ENCODE measurements at regions not wholly inside any gene's neighbourhood (a gene's known extent, or its start where the extent isn't known, plus 50 kb on each side); places are given as distances from the start of the nearest gene placed in this dataset.
"Not testable (repeated sequence)": the region's sequence is repeated elsewhere in the genome, so short reads cannot be mapped to it uniquely, and the experiment has no call there.

DNA sequence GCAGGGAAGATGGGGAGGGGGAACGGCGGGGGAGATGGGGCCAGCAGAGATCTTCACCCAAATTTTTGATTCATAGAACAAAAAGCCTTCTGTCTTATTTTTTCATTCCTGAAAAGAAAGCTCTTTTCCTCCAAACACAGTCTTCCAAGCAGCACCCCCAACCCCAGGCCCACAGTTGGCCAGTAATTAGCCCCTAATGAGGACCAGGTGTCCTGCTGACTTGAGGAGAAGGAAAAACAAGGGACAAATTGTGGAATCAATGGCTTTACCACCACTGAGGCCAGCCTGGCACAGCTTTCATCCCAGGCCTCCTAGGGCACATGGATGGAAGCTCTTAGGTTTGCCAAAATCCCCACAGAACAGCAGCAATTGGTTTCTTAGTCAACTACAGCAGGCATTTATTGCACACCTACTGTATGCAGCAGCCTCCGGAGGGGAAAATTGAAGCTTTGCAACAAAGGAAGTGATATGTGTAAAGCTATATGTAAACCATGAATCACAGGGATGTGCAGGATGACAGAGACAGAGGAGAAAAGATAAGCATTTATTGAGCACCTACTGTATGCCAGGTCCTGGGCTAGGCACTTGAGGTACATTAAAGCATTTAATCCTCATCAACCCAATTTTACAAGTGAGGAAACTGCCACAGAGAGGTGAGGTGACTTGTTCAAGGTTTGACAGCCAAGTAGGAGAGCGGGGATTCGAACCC lies 199.5 kb downstream of the TBC1D2B start:
- no peak overlapping the region for H3K4me3 ChIP-seq (ENCODE audit: low read length)
- no peak for TF ChIP-seq ZNF274 (IDR thresholded peaks at IDR 0.05; ENCODE audit: low read depth, low read length)

DNA sequence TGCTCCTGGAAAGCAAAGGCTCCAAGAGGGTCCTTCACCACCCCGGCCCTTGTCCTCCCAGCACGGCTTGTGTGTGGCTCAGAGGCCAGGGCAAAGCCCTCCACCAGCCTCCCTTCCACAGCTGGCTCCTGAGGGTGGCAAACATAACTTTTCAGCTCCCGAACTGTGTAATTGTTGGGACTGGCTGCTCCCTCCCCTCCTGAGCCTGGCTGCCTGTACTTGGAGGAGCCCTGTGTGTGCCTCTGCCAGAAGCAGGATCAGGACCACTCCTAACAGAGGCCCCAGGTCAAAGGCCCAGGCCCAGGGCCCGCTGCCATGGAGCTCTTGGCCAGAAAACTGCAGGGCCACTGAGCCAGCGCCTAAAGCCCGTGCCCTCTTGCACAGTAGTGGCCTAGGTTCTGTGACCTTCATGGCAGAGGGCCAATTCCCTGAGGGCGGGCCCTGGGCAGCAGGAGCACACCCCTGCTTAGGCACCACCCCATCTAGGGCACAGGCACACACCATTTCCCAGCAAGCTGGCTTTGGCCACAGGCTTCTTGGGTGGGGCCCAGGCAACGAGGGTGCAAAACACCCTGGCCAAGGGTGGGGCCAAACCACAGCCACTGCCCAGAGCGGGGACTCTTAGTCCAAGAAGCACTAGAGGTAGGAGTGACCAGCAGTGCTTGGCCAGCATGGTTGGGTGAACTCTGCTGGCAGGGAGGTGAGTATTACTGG lies 201.2 kb downstream of the TBC1D2B start:
- H3K4me3 ChIP-seq (ENCODE audit: low read length), result not testable (repeated sequence)

DNA sequence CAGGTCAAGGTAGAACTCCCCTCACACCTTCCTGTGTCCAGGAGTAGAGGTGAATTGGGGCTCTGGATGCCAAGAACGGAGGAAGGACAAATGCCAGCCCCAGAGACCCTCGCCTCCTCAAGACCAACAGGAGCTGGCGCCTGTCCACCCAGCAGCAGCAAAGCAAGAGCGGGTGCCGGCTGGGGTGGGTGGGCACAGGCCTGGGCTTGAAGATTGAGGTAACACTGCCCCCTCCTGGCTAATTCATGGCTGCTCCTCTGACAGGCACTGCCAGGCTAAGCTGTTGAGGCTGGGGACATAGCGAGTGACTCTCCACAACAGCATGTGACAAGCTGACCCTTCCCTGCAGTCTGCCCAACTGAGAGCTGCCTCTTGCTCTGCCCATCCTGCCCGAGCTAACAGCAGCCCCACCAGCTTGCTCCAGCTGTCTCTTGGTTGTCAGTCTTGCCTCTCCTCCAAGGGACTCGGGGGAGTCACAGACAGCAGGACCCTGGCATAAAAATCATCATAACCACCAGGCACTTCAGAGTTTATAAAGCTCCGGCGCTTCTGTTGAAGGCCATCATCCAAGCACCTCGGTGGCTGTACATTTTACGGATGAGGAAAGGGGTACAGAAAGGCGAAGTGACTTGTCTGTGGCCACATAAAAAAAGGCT lies 202.3 kb downstream of the TBC1D2B start:
- not testable (repeated sequence) for H3K4me3 ChIP-seq (ENCODE audit: low read length)

DNA sequence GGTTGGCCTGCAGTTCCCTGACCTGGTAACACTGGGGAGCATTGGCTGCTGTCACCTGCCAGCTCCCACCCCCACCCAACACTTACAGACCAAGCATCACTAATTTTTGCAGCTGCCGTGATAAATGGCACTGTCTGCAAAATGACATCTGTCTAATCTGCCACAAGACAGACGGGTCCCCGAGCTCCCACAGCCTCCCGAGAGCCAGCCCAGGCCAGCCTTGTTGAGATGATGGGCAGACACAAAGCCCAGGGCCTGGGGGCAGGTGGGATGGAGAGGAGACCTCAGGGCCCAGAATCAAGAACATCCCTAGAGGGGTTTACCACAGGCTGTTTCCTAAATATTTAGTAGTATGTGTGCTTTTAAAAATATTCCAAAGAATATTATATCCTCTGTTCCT lies 203.4 kb downstream of the TBC1D2B start:
- H3K4me3 ChIP-seq (ENCODE audit: low read length), result no peak overlapping the region
- TF ChIP-seq ZNF274 (IDR thresholded peaks at IDR 0.05; ENCODE audit: low read depth, low read length), result no peak

DNA sequence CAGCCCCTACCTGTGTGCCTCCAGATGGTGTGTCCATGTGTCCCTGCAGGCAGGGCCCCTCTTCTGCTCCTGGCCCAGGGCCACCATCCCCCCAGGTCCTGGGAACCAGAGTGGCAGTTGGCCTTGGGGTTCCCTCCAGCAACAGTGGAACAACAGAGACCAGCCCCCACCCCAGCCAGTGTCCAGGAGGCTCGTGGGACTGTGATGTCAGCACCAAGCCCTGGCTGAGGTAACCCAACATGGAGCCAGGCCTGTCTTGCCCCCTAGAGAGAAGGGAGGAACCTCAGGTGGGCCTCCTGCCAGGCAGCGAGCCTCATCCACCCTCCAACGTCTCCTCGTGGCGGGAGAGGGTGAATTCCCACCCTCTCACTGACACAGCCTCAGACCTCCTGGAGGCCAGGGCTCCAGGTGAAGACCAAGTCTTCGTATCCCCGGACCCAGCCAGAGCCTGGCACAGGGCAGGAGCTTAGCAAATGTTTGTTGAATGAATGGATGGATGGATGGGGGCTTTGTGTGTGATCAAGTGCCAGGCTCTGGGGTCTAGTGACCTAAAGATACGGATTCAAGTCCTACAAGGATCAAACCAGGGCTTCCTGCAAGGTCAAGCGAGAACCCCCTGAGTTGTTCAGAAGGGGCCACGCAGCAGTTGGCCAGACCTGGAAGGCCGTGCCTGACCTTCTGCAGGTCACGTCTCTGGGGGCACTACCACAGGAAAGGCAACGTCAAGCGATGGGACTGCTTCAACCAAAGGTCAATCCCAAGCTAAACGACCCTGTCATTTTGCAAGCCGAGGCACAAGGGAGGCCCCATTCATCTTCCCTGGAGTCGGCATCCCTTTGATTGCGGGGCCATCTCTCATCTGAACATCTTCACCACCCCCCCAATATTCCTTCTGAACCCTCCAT lies 204.7 kb downstream of the TBC1D2B start:
- H3K4me3 ChIP-seq (ENCODE audit: low read length), result not testable (repeated sequence)

DNA sequence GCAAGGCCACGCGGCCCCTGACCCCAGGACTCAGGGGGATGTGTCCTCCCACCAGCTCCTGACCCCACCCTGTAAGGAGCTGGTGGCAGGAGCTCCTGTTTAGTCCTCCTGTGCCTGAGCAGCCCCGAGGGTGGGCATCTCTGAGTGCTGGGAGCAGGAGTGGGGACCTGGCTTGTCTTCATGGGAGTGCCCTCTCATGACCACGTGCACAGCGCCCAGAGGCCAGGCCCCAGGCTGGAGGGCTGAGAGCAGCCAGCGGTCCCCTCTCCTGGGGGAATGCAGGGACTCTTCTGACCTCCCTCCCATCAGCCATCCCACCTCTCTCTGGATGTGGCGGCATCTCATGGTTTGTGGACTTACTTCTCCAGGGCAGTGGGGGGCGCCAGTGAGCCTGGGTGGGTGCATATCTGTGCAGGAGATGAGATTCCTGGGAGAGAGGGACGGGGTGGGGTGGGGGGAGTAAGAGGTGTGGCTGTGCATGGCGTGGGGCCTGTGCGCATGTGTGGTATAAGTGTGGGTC lies 205.6 kb downstream of the TBC1D2B start:
- no peak for TF ChIP-seq ZNF274 (IDR thresholded peaks at IDR 0.05; ENCODE audit: low read depth, low read length)

DNA sequence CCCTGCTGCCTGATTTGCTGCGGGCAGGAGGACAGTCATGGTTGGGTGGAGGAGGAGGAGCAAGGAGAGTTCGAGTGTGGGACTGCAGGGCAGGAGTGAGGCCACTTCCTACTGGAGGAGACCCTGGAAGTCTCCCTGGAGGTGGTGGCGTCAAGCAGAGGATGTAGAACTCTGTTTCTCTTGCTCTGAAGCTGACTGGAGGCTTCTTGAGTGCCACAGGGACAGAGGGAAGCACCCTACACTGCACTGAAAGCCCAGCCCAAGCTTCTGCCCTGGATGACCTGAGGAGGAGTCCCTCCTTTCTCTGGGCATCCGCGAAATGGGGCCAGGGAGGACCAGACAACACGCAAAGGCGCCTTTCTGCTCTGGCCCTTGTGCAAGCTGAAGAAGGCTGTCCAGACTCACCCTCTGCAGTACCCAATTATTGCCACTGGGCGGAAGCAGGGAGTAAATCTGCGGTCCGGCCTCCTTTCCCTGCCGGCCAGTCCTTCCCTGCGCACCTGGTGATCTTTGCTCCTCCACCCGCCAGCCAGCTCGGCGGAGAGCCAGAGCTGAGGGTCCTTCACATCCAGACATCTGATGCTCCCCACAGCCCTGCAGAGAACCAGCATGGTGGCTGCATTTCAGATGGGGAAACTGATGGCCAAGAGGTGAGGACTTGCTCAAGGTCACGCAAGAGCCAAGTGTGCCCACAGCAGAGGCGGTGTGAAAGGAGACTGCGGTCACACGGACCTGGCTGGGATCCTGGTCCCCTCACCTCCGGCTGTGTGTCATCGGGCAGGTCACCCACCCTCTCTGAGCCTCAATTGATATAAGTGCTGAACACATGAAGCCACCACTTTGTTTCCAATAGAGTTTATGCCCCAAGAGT lies 207.1 kb downstream of the TBC1D2B start:
- H3K4me3 ChIP-seq (ENCODE audit: low read length), result no peak overlapping the region
- no peak for TF ChIP-seq ZNF274 (IDR thresholded peaks at IDR 0.05; ENCODE audit: low read depth, low read length)

More for the DNA sequence above, 205.6 kb downstream of the TBC1D2B start:
- H3K4me3 ChIP-seq (ENCODE audit: low read length), result no peak overlapping the region

DNA sequence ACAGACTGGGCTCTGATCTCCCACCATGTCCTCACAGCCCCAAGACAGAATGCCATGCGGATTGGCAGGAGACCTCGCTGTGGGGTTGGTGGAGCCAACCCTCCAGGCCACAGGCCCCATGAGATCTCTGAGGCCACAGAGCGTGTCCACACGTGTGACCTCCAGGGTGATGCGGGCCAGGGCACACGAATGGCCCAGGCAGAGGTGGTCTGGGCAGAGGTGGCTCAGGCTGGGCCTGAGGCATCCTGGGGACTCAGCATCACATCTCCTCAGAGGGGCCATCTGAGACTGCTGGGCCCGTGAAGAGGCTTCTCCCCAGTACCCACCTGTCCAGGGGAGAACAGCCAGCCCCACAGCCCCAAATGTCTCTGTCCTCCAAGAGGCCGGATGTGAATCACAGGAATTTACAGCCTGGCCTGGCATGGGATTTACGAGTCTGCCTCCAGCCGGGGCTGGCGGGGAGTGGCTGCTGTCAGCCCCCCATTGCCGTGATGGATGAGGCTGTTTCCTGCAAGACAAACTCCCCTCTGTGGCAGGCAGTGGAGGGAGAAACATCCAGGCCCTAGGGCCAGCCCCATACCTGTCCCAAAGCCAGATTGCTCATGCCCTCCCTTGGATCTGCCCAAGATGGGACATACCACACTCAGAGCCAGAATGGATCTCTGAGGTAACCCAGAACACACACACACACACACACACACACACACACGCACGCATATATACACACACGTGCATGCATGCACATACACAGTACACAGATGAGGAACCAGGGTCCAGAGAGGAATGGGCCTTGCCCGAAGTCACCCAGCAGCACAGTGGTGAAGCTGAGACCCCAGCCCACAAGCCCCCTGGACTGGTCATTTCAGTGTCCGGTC lies 208.3 kb downstream of the TBC1D2B start:
- H3K4me3 ChIP-seq (ENCODE audit: low read length), result no peak overlapping the region
- no peak for TF ChIP-seq ZNF274 (IDR thresholded peaks at IDR 0.05; ENCODE audit: low read depth, low read length)

DNA sequence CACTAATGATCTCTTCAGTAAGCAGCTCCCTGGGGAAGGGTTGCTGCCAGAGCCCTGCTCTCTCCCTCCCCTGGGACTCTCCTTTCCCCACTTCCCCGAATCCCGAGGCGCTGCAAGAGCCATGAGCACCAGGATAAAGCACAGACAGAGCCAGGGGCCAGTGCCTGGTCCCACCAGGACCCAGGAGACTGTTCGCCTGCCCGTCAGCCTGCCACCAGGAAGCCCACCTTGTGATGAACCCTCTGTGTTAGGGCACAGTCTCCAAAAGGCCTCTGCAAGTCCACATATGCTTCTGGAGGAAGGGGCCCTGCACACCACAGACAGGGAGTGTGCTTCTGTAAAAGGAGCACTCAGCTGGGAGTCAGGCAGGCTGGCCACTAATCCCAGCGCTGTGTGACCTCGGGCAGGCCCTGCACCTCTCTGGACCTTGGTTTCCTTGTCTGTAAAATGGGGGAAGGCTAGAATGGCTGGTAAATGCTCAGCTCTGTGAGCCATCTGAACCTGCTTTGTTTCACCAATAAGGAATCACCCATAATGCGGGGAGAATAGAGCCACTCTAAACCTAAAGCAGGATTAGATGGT lies 209.4 kb downstream of the TBC1D2B start:
- H3K4me3 ChIP-seq (ENCODE audit: low read length), result not testable (repeated sequence)

DNA sequence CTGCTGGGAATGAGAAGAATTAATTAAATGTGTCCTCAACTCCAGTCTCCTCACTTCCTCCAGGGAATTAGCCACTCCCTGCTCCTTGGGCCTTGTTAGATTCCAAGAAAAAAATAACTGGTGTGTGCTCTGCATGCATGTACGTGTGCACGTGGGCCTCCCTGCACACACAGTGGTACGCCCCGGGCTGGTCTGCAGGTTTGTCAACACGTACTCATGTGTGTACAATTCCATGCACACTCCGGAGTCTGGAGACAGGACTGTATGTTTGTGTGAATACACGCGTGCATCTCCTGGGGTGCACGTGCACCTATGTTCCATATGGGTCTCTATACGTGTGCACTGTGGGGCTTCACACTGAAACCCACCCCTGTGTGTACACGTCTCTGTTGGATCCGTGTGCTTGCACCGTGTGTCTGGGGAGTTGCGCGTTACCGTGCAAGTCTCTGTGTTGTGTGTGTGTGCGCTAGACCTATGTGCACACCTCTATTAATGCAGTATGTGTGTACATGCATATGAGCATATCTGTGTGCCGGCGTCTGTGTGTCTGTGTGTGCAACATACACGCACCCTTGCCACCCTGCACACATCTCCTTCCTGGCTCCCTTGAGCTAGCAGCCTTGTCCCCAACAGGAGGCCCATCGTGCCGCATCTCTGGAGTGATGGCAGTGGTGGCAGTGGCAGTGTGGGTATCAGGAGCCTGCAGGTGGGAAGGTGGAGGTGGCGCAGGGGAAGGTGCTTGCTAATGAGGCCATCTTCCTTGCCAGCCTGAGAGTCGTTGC lies 210.1 kb downstream of the TBC1D2B start:
- no peak overlapping the region for H3K4me3 ChIP-seq (ENCODE audit: low read length)
- TF ChIP-seq ZNF274 (IDR thresholded peaks at IDR 0.05; ENCODE audit: low read depth, low read length), result no peak

DNA sequence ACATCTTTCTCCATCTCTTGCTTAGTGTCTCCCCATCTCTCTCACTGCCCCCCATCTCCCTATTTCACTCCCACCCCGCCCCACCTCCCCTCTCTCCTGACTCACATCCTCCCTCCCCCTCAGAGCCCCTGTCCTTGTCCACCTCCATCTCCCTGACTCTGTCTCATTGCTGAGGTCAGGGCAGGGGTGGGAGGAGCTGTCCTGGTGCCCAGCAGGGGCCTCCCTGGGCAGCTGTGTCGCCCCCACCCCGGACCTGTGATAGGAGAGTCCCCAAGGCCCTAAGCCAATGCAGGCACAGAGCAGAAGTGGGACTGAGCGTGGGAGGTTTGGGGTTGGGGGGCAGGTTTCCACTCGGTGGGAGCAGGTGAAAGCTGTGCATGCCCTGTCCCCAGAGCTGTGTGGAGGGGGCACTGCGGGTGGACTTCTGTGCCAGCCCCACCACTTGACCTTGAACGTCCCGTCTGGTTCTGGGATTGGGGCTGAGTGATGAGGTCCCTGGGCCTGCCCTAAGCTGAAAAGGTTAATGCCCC lies 210.8 kb downstream of the TBC1D2B start:
- no peak for TF ChIP-seq ZNF274 (IDR thresholded peaks at IDR 0.05; ENCODE audit: low read depth, low read length)
- H3K4me3 ChIP-seq (ENCODE audit: low read length), result no peak overlapping the region

Data from GM08714 (cell line).